ENCODE measurements at regions not wholly inside any gene's neighbourhood (a gene's known extent, or its start where the extent isn't known, plus 50 kb on each side); places are given as distances from the start of the nearest gene placed in this dataset.
A peak's percentile ranks its signal among the peaks of the same experiment; 100 is the strongest.

GRCh38 chr6:4655196-4656025 is 120.8 kb upstream of the CDYL start:
- Mint-ChIP-seq H3K27me3 (ENCODE audit: low read depth) (peaks cover 7% of the 10 kb centered on the region), H3K9me3 (no peaks in the 10 kb centered on the region), H3K27ac (no peak overlapping the region), H3K4me1 (ENCODE audit: low read depth) (no peaks in the 10 kb centered on the region), H3K4me3 (no peak overlapping the region), H3K36me3 (ENCODE audit: low read depth) (no peaks in the 10 kb centered on the region)
- DNase-seq (ENCODE audit: low spot score) = no peak

GRCh38 chr6:4653141-4653540 is 123.1 kb upstream of the CDYL start:
- Mint-ChIP-seq H3K36me3 (ENCODE audit: low read depth) (no peaks in the 10 kb centered on the region), H3K27me3 (ENCODE audit: low read depth) (peaks cover 24% of the 10 kb centered on the region), H3K4me3 (no peak overlapping the region), H3K4me1 (ENCODE audit: low read depth) (no peaks in the 10 kb centered on the region), H3K9me3 (no peaks in the 10 kb centered on the region), H3K27ac (no peak overlapping the region)
- DNase-seq (ENCODE audit: low spot score) = no peak

GRCh38 chr6:4651831-4652467 is 124.3 kb upstream of the CDYL start:
- Mint-ChIP-seq H3K36me3 (ENCODE audit: low read depth) (no peaks in the 10 kb centered on the region), H3K4me3 (no peak overlapping the region), H3K4me1 (ENCODE audit: low read depth) (peaks cover 4% of the 10 kb centered on the region)

GRCh38 chr6:4649728-4650127 is 126.5 kb upstream of the CDYL start:
- no peaks in the 10 kb centered on the region for H3K9me3 Mint-ChIP-seq
- H3K36me3 Mint-ChIP-seq (ENCODE audit: low read depth) = no peaks in the 10 kb centered on the region
- H3K4me3 Mint-ChIP-seq = no peak overlapping the region
- H3K4me1 Mint-ChIP-seq (ENCODE audit: low read depth) = peaks cover 4% of the 10 kb centered on the region
- no peak for DNase-seq (ENCODE audit: low spot score)
- peaks cover 30% of the 10 kb centered on the region for H3K27me3 Mint-ChIP-seq (ENCODE audit: low read depth)
- H3K27ac Mint-ChIP-seq = no peak overlapping the region

More at GRCh38 chr6:4651831-4652467, 124.3 kb upstream of the CDYL start:
- DNase-seq (ENCODE audit: low spot score) = no peak
- H3K27ac Mint-ChIP-seq = no peak overlapping the region
- H3K27me3 Mint-ChIP-seq (ENCODE audit: low read depth) = peaks cover 31% of the 10 kb centered on the region
- no peaks in the 10 kb centered on the region for H3K9me3 Mint-ChIP-seq

GRCh38 chr6:4647414-4648365 is 128.5 kb upstream of the CDYL start:
- H3K9me3 Mint-ChIP-seq = peaks cover 2% of the 10 kb centered on the region
- peak overlapping the region; percentile 68 for H3K4me3 Mint-ChIP-seq
- peak; percentile 19 for DNase-seq (ENCODE audit: low spot score)
- H3K27me3 Mint-ChIP-seq (ENCODE audit: low read depth) = peaks cover 30% of the 10 kb centered on the region
- no peaks in the 10 kb centered on the region for H3K36me3 Mint-ChIP-seq (ENCODE audit: low read depth)
- peaks cover 4% of the 10 kb centered on the region for H3K4me1 Mint-ChIP-seq (ENCODE audit: low read depth)
- no peak overlapping the region for H3K27ac Mint-ChIP-seq

GRCh38 chr6:4645713-4646360 is 130.4 kb upstream of the CDYL start:
- H3K4me1 Mint-ChIP-seq (ENCODE audit: low read depth) = peaks cover 4% of the 10 kb centered on the region
- H3K4me3 Mint-ChIP-seq = no peak overlapping the region
- no peak overlapping the region for H3K27ac Mint-ChIP-seq
- no peaks in the 10 kb centered on the region for H3K36me3 Mint-ChIP-seq (ENCODE audit: low read depth)
- peaks cover 27% of the 10 kb centered on the region for H3K27me3 Mint-ChIP-seq (ENCODE audit: low read depth)
- peaks cover 3% of the 10 kb centered on the region for H3K9me3 Mint-ChIP-seq
- no peak for DNase-seq (ENCODE audit: low spot score)

DNA sequence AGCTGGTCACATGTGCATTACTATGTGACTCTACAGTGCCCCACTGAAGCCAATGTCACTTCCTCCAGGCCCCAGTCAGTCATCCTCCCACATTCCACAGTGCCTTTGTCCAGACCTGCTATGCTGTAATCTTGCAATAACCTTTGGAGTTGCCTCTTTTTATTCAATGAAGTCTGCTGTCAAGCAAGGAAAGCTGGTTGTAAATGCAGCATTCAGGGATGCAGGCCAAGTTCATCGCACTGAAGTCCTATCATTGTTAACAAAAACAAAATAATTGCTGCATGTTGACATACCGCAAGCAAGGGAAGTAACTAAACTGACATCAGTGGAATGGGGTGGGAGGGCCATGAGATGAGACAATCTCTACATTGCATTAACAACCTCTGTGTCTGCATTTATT is 131.2 kb upstream of the CDYL start:
- Mint-ChIP-seq H3K27me3 (ENCODE audit: low read depth) (peaks cover 23% of the 10 kb centered on the region), H3K36me3 (ENCODE audit: low read depth) (no peaks in the 10 kb centered on the region), H3K27ac (no peak overlapping the region), H3K4me1 (ENCODE audit: low read depth) (peaks cover 4% of the 10 kb centered on the region), H3K4me3 (no peak overlapping the region), H3K9me3 (peaks cover 3% of the 10 kb centered on the region)
- DNase-seq (ENCODE audit: low spot score) = no peak

DNA sequence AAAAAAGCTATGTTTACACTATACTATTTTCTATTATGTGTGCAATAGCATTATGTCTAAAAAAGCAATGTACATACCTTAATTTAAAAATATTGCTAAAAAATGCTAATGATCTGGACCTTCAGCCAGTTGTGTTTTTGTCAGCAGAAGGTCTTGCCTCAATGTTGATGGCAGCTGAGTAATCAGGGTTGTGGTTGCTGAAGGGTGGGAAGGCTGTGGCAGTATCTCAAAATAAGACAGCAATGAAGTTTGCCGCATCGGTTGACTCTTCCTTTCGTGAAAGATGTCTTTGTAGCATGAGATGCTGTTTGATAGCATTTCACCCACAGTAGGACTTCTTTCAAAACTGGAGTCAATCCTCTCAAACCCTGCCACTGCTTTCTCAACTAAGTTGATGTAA is 134.7 kb upstream of the CDYL start:
- Mint-ChIP-seq H3K4me3 (no peak overlapping the region), H3K27ac (no peak overlapping the region)

GRCh38 chr6:4640139-4640538 is 136.1 kb upstream of the CDYL start:
- Mint-ChIP-seq H3K36me3 (ENCODE audit: low read depth) (no peaks in the 10 kb centered on the region), H3K4me1 (ENCODE audit: low read depth) (no peaks in the 10 kb centered on the region), H3K4me3 (no peak overlapping the region), H3K27me3 (ENCODE audit: low read depth) (no peaks in the 10 kb centered on the region), H3K27ac (no peak overlapping the region), H3K9me3 (peaks cover 20% of the 10 kb centered on the region)
- DNase-seq (ENCODE audit: low spot score) = no peak

More for the DNA sequence above, 134.7 kb upstream of the CDYL start:
- H3K9me3 Mint-ChIP-seq = peaks cover 20% of the 10 kb centered on the region
- no peaks in the 10 kb centered on the region for H3K36me3 Mint-ChIP-seq (ENCODE audit: low read depth)
- H3K27me3 Mint-ChIP-seq (ENCODE audit: low read depth) = no peaks in the 10 kb centered on the region
- H3K4me1 Mint-ChIP-seq (ENCODE audit: low read depth) = no peaks in the 10 kb centered on the region
- DNase-seq (ENCODE audit: low spot score) = peak; percentile 7

DNA sequence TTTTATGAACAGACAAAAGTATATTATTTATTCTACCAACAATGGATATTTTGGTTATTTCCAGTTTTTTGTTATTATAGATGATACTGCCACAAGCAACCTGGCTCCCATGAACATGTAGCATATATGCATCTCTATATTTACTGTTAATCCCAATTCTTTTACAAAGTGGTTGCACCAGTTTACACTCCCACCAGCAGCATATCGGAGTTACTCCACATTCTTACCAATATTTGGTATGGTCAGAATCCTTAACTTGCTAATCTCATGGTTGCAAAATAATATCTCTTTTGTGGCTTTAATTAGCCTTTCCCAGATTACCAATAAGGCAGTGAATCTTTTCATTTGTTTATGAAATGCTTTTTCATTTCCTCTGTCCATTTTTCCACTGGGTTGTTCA is 137.6 kb upstream of the CDYL start:
- no peak overlapping the region for H3K27ac Mint-ChIP-seq
- no peak for DNase-seq (ENCODE audit: low spot score)
- no peaks in the 10 kb centered on the region for H3K27me3 Mint-ChIP-seq (ENCODE audit: low read depth)
- H3K9me3 Mint-ChIP-seq = peaks cover 20% of the 10 kb centered on the region
- H3K4me1 Mint-ChIP-seq (ENCODE audit: low read depth) = no peaks in the 10 kb centered on the region
- no peak overlapping the region for H3K4me3 Mint-ChIP-seq
- no peaks in the 10 kb centered on the region for H3K36me3 Mint-ChIP-seq (ENCODE audit: low read depth)

DNA sequence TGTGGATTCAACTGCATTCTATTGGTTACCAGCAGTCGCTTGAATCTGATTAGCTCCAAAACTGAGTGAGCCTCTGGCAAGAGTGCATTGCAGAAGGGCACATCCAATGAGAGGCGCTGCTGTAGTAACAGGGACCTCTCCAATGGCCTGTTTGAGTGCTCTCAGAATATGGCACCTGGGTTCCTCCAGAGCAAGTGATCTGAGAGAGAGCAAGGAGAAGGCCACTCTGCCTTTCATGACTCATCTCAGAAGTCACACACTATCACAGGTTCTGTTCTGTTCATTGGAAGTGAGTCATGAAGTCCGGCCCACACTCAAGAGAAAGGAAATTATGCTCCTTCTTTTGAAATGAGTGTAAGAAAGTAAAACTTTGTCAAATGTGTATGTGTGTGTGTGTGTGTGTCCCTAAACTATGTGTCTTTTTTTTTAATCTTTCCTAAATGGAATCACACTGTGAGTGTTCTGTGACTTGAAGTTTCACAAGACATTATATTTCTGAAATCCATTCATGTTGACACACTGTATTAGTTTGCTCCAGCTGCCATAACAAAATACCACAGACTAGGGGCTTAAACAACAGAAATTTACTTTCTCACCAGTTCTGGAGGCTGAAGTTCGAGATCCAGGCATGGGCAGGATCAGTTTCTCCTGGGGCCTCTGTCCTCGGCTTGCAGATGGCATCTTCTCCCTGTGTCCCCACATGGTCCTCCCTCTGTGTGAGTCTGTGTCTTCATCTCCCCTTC is 138.3 kb upstream of the CDYL start:
- H3K36me3 Mint-ChIP-seq (ENCODE audit: low read depth) = no peaks in the 10 kb centered on the region
- peaks cover 20% of the 10 kb centered on the region for H3K9me3 Mint-ChIP-seq
- peak; percentile 73 for DNase-seq (ENCODE audit: low spot score)
- no peak overlapping the region for H3K27ac Mint-ChIP-seq
- H3K4me3 Mint-ChIP-seq = no peak overlapping the region
- no peaks in the 10 kb centered on the region for H3K4me1 Mint-ChIP-seq (ENCODE audit: low read depth)
- no peaks in the 10 kb centered on the region for H3K27me3 Mint-ChIP-seq (ENCODE audit: low read depth)

DNA sequence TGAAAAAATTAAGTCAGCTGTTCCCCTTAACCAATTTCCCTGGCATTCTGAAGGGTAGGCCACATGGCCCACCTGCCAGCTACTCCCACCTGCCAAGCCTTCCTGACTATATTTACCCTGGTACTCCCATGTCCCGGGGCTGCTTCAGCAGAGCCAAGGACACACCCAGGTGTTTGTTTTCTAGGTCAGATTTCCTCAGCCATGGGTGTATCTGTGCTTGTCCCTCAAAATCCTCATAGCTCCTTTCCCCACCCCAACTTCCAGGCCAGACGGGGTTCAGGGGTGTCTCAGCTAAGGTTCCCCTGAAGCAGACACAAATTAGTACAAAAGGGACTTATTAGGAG is 139.4 kb upstream of the CDYL start:
- no peaks in the 10 kb centered on the region for H3K4me1 Mint-ChIP-seq (ENCODE audit: low read depth)
- no peaks in the 10 kb centered on the region for H3K36me3 Mint-ChIP-seq (ENCODE audit: low read depth)
- peaks cover 18% of the 10 kb centered on the region for H3K9me3 Mint-ChIP-seq
- no peak overlapping the region for H3K4me3 Mint-ChIP-seq
- H3K27me3 Mint-ChIP-seq (ENCODE audit: low read depth) = no peaks in the 10 kb centered on the region
- DNase-seq (ENCODE audit: low spot score) = no peak
- H3K27ac Mint-ChIP-seq = no peak overlapping the region
